Tibial artery (tissue), 4 donors: ENCODE measurements at regions not wholly inside any gene's neighbourhood (a gene's known extent, or its start where the extent isn't known, plus 50 kb on each side); places are given as distances from the start of the nearest gene placed in this dataset.
A peak's percentile ranks its signal among the peaks of the same experiment; 100 is the strongest.

Source experiments
- DNase-seq, 2 donors: peaks; one replicate each; pipeline ENCODE4 v3.0.0-alpha.2; 2019
- H3K27ac ChIP-seq, 2 donors: fragments of 200-600 bp; sonication (generic) in 1 of 2; 1 replicate in 1 of 2; 2 replicates in 1 of 2; pipeline ENCODE4 v1.5.1; 2018 to 2019; ENCODE audit warnings: mild to moderate bottlenecking in 1 of 2
- H3K27me3 ChIP-seq, 2 donors: fragments of 200-600 bp; sonication (generic) in 1 of 2; one replicate each; pipeline versions ENCODE4 v1.5.1 to v1.6.0; 2016 to 2019
- H3K36me3 ChIP-seq, 3 donors: fragments of 200-600 bp; sonication (generic) in 2 of 3; one replicate each; pipeline ENCODE4 v1.5.1; 2016 to 2019; ENCODE audit warnings: mild to moderate bottlenecking in 2 of 3
- H3K4me1 ChIP-seq, 4 donors: fragments of 200-600 bp; sonication (generic) in 2 of 4; 1 replicate in 3 of 4; 2 replicates in 1 of 4; pipeline ENCODE4 v1.5.1; 2016 to 2019
- H3K4me3 ChIP-seq, 2 donors: fragments of 200-600 bp; sonication (generic) in 1 of 2; 1 replicate in 1 of 2; 2 replicates in 1 of 2; pipeline ENCODE4 v1.5.1; 2018 to 2019; ENCODE audit warnings: mild to moderate bottlenecking in 2 of 2
- H3K9me3 ChIP-seq, 3 donors: fragments of 200-600 bp; sonication (generic) in 1 of 3; one replicate each; pipeline ENCODE4 v1.5.1; 2016 to 2019
- intact Hi-C: fragments of 100-400 bp; cut with DNase I; formaldehyde crosslinking; loops from one replicate; pipeline ENCODE4 v1.15.0; 2023; ENCODE audit warnings: low total_unique reads
- TF ChIP-seq, protein P1 (sequence below), 2 experiments: fragments of 200-600 bp in 1 of 2; fragments of 450-650 bp in 1 of 2; IDR thresholded peaks; one replicate each; pipeline ENCODE4 v1.5.1; 2017 to 2019; ENCODE audit warnings: antibody characterized with exemption in 2 of 2, mild to moderate bottlenecking in 1 of 2, moderate library complexity in 1 of 2

DNA sequence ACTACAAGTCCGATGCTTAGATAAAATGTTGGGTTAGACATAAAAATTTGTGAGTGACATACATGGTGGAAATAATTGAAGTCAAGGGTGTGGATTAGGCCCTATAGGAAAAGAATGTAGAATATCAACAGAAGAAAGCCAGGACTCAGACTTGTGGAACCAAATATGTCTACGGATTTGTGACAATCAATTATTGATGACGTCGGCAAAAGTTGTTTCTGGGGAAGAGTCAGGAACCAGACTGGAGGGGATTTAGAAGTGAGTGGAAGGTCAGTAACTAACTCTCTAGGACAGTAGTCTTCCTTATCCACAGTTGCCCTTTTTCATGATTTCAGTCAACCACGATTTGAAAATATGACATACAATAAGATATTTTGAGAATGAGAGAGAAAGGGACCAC is 130.9 kb upstream of the TANK start:
- H3K36me3 ChIP-seq: no peaks in the 10 kb centered on the region
- TF ChIP-seq, protein P1, sequence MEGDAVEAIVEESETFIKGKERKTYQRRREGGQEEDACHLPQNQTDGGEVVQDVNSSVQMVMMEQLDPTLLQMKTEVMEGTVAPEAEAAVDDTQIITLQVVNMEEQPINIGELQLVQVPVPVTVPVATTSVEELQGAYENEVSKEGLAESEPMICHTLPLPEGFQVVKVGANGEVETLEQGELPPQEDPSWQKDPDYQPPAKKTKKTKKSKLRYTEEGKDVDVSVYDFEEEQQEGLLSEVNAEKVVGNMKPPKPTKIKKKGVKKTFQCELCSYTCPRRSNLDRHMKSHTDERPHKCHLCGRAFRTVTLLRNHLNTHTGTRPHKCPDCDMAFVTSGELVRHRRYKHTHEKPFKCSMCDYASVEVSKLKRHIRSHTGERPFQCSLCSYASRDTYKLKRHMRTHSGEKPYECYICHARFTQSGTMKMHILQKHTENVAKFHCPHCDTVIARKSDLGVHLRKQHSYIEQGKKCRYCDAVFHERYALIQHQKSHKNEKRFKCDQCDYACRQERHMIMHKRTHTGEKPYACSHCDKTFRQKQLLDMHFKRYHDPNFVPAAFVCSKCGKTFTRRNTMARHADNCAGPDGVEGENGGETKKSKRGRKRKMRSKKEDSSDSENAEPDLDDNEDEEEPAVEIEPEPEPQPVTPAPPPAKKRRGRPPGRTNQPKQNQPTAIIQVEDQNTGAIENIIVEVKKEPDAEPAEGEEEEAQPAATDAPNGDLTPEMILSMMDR (IDR thresholded peaks at IDR 0.05): no peak
- H3K4me3 ChIP-seq: no peak overlapping the region
- no peaks in the 10 kb centered on the region for H3K27me3 ChIP-seq
- H3K4me1 ChIP-seq: peaks cover 0 to 13% (median 6%) of the 10 kb centered on the region in 4 donors
- no peaks in the 10 kb centered on the region for H3K9me3 ChIP-seq
- H3K27ac ChIP-seq: no peak overlapping the region
- DNase-seq: no peak
- intact Hi-C loops: no loop called here

DNA sequence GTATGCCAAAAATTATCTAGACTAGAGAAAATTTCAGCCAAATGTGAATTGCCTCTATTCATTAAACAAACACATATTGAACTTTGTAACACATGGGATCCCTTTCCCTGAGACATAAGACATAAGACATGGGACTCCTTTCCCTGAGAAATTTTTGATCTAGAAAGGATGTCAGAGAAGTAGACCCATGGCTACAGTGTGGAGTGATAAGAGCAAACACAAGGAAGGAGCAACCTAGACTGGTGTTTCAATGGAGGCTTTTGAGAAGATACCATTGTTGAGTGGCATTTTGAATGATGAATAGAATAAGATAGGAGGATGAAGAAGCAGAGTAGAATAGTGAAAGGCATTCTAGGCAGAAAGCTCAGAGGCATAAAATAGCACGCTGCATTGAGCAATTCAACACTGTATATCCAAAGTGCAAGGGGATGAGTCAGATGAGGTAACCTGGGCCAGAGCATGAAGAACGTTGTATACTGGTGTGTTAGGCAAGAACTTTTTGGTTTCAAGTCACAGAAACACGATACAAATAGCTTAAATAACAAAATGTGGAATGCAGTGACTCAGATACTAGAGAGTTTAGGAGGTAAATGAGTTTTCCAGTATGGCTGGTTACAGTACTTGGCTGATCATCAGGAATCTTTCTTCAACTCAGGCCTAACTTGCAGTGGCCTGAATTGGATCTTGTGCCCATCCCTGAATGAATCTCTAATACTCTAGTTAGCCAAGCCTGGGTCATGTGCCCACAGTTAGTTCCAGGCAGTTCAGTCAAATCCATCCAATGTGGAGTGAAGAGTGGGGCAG is 129.8 kb upstream of the TANK start:
- Histone ChIP-seq H3K27ac (peak overlapping the region; percentile 17 to 40), H3K36me3 (no peaks in the 10 kb centered on the region), H3K4me3 (no peak overlapping the region), H3K27me3 (no peaks in the 10 kb centered on the region), H3K4me1 (peaks cover 0 to 13% (median 6%) of the 10 kb centered on the region in 4 donors), H3K9me3 (no peaks in the 10 kb centered on the region)
- intact Hi-C loops: no loop called here
- TF ChIP-seq, protein P1 (IDR thresholded peaks at IDR 0.05): no peak
- peak; percentile 67 to 69 for DNase-seq

DNA sequence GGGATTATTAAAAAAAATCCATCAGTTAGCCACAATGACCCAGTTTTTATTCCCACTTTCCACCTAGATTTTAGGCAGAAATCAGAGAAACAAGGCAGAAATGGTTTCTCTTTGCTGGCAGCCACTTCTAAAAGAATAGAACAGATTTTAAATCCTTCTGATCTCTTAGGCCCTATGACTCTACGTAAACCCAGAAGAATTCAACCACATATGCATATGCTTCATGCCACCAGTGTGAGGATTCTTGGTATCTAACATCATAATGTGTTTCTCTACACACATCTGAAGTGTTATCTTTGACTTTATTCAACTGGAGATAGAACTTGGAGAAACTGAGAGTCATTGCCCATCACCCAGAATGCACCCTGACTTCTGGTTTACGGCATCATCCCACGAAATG is 128.7 kb upstream of the TANK start:
- H3K27ac ChIP-seq: no peak overlapping the region
- no peaks in the 10 kb centered on the region for H3K9me3 ChIP-seq
- no peaks in the 10 kb centered on the region for H3K36me3 ChIP-seq
- TF ChIP-seq, protein P1 (IDR thresholded peaks at IDR 0.05): no peak
- intact Hi-C loops: no loop called here
- peaks cover 0 to 13% (median 6%) of the 10 kb centered on the region in 4 donors for H3K4me1 ChIP-seq
- DNase-seq: no peak
- H3K27me3 ChIP-seq: no peaks in the 10 kb centered on the region
- no peak overlapping the region for H3K4me3 ChIP-seq

DNA sequence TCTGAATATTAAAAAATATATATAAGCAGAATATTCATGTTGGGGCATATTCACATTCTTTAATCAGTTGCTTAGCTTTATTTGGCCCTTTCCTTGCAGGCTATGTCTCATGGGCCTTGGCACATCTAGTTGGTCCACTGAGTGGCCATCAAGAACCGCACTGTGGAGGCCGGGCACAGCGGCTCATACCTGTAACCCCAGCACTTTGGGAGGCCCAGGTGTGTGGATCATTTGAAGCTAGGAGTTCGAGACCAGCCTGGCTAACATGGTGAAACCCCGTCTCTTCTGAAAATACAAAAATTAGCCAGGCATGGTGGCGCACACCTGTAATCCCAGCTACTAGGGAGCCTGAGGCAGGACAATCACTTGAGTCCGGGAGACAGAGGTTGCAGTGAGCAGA is 127.6 kb upstream of the TANK start:
- intact Hi-C loops: no loop called here
- H3K27me3 ChIP-seq: no peaks in the 10 kb centered on the region
- no peak overlapping the region for H3K27ac ChIP-seq
- H3K4me1 ChIP-seq: peaks cover 0 to 13% (median 6%) of the 10 kb centered on the region in 4 donors
- no peaks in the 10 kb centered on the region for H3K36me3 ChIP-seq
- TF ChIP-seq, protein P1 (IDR thresholded peaks at IDR 0.05): no peak
- H3K4me3 ChIP-seq: no peak overlapping the region
- DNase-seq: no peak
- H3K9me3 ChIP-seq: no peaks in the 10 kb centered on the region

DNA sequence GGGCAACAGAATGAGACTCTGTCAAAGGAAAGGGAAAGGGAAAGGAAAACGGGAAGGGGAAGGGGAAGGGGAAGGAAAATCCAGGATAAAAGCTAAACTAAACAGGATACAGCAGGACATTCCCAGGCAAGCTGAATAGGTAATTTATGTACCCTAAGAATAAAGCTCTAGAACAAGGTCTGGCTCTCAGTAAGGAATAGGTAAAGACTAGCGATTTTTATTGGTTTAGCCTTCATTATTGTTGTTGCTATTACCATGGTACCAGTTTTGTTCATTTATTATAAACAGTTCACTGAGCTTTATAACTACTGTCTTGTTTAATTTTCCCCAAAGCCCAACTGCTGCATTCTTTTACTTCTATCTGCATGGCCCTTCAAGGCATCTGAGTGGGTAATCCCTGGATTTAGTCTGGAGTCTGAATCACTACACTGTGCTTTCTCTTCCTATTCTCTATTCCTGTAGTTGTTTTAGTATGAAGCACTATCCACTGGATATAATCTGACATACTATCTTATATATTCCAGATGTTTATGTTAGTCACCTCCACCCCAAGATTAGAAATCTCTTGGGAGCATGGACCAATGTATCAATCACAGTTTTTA is 127.1 kb upstream of the TANK start:
- no peak for DNase-seq
- TF ChIP-seq, protein P1 (IDR thresholded peaks at IDR 0.05): no peak
- Histone ChIP-seq H3K4me3 (no peak overlapping the region), H3K36me3 (no peaks in the 10 kb centered on the region), H3K4me1 (peaks cover 0 to 13% (median 6%) of the 10 kb centered on the region in 4 donors), H3K27me3 (no peaks in the 10 kb centered on the region), H3K9me3 (no peaks in the 10 kb centered on the region), H3K27ac (no peak overlapping the region)
- intact Hi-C loops: no loop called here
